HEK293T (cell line): ENCODE measurements at regions not wholly inside any gene's neighbourhood (a gene's known extent, or its start where the extent isn't known, plus 50 kb on each side); places are given as distances from the start of the nearest gene placed in this dataset.

ENCODE experiments used
- CTCF ChIA-PET: fragments of 350-600 bp; formaldehyde crosslinking; extraction: SDS; loops from one replicate; lab custom pipeline; 2021; ENCODE audit warnings: antibody characterized with exemption, inconsistent platforms; lab: Yijun Ruan, JAX
- POLR2A ChIA-PET: fragments of 350-600 bp; formaldehyde crosslinking; extraction: SDS; loops from one replicate; lab custom pipeline; 2020; ENCODE audit warnings: antibody characterized with exemption, inconsistent platforms; lab: Yijun Ruan, JAX
- DNase-seq: peaks from one replicate; pipeline ENCODE4 v3.0.0; 2012; ENCODE audit warnings: mixed read lengths; ENCODE audit errors: extremely low spot score
- ARNT ChIP-seq: fragments of 450-650 bp; IDR thresholded peaks from 2 replicates; pipeline ENCODE4 v1.6.1; 2017; ENCODE audit warnings: mild to moderate bottlenecking
- BHLHE40 ChIP-seq: fragments of 450-650 bp; IDR thresholded peaks from 2 replicates; pipeline ENCODE4 v1.6.1; 2016; ENCODE audit warnings: mild to moderate bottlenecking, moderate library complexity, borderline replicate concordance
- CTBP1 ChIP-seq: fragments of 450-650 bp; IDR thresholded peaks from 2 replicates; pipeline ENCODE4 v1.6.1; 2016; ENCODE audit warnings: borderline replicate concordance
- ELF4 ChIP-seq: fragments of 450-650 bp; IDR thresholded peaks from 2 replicates; pipeline ENCODE4 v1.6.1; 2017; ENCODE audit warnings: antibody characterized with exemption
- FOXA1 ChIP-seq: fragments of 450-650 bp; IDR thresholded peaks from 2 replicates; pipeline ENCODE4 v1.6.1; 2016; ENCODE audit warnings: mild to moderate bottlenecking
- FOXK2 ChIP-seq: fragments of 450-650 bp; IDR thresholded peaks from 2 replicates; pipeline ENCODE4 v1.6.1; 2016; ENCODE audit warnings: mild to moderate bottlenecking
- FOXM1 ChIP-seq: fragments of 450-650 bp; IDR thresholded peaks from 2 replicates; pipeline ENCODE4 v1.6.1; 2017; ENCODE audit warnings: mild to moderate bottlenecking, borderline replicate concordance
- HDGF ChIP-seq: fragments of 450-650 bp; IDR thresholded peaks from 2 replicates; pipeline ENCODE4 v1.6.1; 2017; ENCODE audit warnings: antibody characterized with exemption, borderline replicate concordance
- L3MBTL2 ChIP-seq: fragments of 450-650 bp; conservative IDR thresholded peaks from 2 replicates; pipeline ENCODE4 v1.6.1; 2016; ENCODE audit warnings: mild to moderate bottlenecking
- LEF1 ChIP-seq: fragments of 450-650 bp; IDR thresholded peaks from 2 replicates; pipeline ENCODE4 v1.6.1; 2017; ENCODE audit warnings: mild to moderate bottlenecking, borderline replicate concordance
- NFRKB ChIP-seq: fragments of 450-650 bp; IDR thresholded peaks from 2 replicates; pipeline ENCODE4 v1.6.1; 2016; ENCODE audit warnings: mild to moderate bottlenecking, moderate library complexity
- PKNOX1 ChIP-seq: fragments of 450-650 bp; IDR thresholded peaks from 2 replicates; pipeline ENCODE4 v1.6.1; 2016
- SP1 ChIP-seq: fragments of 450-650 bp; IDR thresholded peaks from 2 replicates; pipeline ENCODE4 v1.6.1; 2017
- SUZ12 ChIP-seq: fragments of 450-650 bp; IDR thresholded peaks from 2 replicates; pipeline ENCODE4 v1.6.1; 2016; ENCODE audit warnings: mild to moderate bottlenecking
- TARDBP ChIP-seq: fragments of 450-650 bp; IDR thresholded peaks from 2 replicates; pipeline ENCODE4 v1.6.1; 2016
- ZNF384 ChIP-seq: fragments of 450-650 bp; IDR thresholded peaks from 2 replicates; pipeline ENCODE4 v1.6.1; 2016

- TF ChIP-seq L3MBTL2 (no peak), ARNT (no peak), TARDBP (no peak), ELF4 (no peak), BHLHE40 (no peak), FOXK2 (no peak), SP1 (no peak), CTBP1 (no peak), ZNF384 (no peak), FOXA1 (no peak), SUZ12 (no peak), LEF1 (no peak), FOXM1 (no peak)
- ChIA-PET POLR2A (no interaction called here), CTCF (no interaction called here)
- DNase-seq = no peak
Observed at GRCh38 chrX:15915959-15916703, 61.5 kb upstream of the AP1S2 start.

DNA sequence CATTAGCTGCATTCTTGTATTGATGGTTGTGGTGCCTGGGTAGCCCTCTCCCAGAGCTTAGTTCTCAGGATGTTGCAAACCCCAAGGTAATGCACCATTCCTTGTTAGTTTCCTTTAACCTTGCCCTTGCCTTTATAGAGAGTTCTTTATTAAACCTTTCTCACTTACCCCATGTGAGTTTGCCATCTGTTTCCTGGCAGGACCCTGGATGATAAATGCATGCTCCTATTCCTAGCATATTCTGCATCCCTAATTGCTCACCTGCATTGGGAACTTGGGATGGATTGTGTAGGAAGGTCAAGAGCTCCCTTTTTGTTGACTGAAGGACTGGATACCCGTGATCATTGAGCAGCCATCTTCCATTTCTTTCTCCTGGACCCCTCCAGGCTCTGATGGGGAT, 59.9 kb upstream of the AP1S2 start:
- ChIA-PET CTCF (no interaction called here), POLR2A (no interaction called here)
- TF ChIP-seq PKNOX1 = no peak
- TF ChIP-seq TARDBP = no peak
- no peak for TF ChIP-seq FOXM1
- no peak for TF ChIP-seq LEF1
- DNase-seq = no peak

GRCh38 chrX:15913146-15913545, 58.5 kb upstream of the AP1S2 start:
- CTCF ChIA-PET = no interaction called here
- no peak for DNase-seq
- TF ChIP-seq FOXM1 = no peak
- TF ChIP-seq PKNOX1 = no peak
- no peak for TF ChIP-seq L3MBTL2
- TF ChIP-seq SUZ12 = no peak
- no peak for TF ChIP-seq HDGF
- TF ChIP-seq LEF1 = no peak
- TF ChIP-seq ELF4 = no peak
- no peak for TF ChIP-seq CTBP1
- no peak for TF ChIP-seq BHLHE40
- TF ChIP-seq NFRKB = no peak
- no peak for TF ChIP-seq FOXK2
- no peak for TF ChIP-seq ARNT
- TF ChIP-seq ZNF384 = no peak
- no peak for TF ChIP-seq FOXA1
- no peak for TF ChIP-seq SP1
- no peak for TF ChIP-seq TARDBP
- POLR2A ChIA-PET = no interaction called here

DNA sequence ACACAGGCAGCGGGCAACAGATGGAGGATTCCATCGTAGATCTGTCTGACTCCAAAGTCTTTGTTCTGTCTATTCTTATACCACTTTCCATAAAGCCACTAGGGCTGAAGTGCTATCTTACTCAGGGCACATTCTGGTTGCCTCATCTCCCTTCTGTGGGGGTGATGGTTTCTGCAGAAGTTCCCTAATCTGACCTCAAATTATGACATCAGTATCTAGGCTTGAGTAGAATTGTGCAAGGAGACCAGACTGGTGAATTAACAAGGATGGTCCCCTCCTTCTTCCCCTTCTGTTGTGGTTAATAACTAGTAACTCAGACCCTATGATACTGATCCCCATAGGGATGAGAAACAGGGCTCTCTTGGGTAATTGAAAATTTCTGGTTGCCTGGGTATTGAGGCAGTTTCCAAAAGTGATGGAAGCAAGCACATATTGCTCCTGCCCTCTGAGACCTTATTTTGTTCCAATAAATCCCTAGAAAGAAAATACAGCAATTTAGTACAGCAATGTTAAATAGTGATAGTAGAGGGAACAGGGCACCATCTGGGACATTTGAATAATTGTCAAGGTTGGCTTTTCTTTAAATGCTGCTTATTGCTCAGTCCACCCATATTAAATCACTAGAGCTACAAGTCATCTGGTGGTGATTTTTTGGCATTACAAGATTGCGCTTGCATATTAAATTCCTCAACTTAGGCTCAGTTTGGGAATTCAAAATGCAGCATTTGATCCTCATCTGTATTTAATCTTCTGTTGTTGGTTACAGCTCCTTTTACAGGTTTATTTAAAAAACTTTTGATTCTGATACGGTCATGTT, 57.3 kb upstream of the AP1S2 start:
- no peak for DNase-seq
- TF ChIP-seq HDGF (no peak), ELF4 (no peak), TARDBP (no peak), FOXM1 (no peak), SUZ12 (no peak), CTBP1 (no peak), FOXA1 (no peak), PKNOX1 (no peak), LEF1 (no peak), ARNT (no peak)
- ChIA-PET CTCF (no interaction called here), POLR2A (no interaction called here)

DNA sequence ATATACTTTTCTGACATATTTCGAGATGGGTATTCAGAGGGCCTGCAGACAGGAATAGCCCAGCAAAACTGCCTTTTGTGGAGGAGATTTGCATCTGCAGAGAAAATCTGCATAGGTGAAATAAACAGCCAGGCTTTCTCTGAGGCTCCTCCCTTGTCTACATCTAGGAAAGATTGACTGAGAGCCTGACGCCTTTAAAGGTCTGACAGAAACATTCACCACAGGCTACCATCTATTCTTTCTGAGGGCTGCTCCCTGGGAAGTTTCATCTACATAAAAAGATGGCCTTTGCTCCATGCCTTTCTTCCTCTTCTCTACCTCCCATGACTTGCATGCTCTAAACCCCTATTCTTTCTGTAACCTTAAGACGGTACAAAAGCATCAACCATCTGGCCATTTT, 55.0 kb upstream of the AP1S2 start:
- ChIA-PET POLR2A (no interaction called here), CTCF (no interaction called here)
- no peak for DNase-seq
- no peak for TF ChIP-seq LEF1
- TF ChIP-seq SP1 = no peak
- no peak for TF ChIP-seq NFRKB
- no peak for TF ChIP-seq BHLHE40
- no peak for TF ChIP-seq FOXA1
- no peak for TF ChIP-seq HDGF
- no peak for TF ChIP-seq TARDBP
- TF ChIP-seq CTBP1 = no peak
- no peak for TF ChIP-seq SUZ12
- no peak for TF ChIP-seq ZNF384
- no peak for TF ChIP-seq FOXM1
- no peak for TF ChIP-seq ARNT
- TF ChIP-seq L3MBTL2 = no peak
- TF ChIP-seq ELF4 = no peak
- no peak for TF ChIP-seq PKNOX1
